CD8-positive, alpha-beta memory T cell (primary cell): ENCODE measurements at regions not wholly inside any gene's neighbourhood (a gene's known extent, or its start where the extent isn't known, plus 50 kb on each side); places are given as distances from the start of the nearest gene placed in this dataset.

Source experiments
- CTCF ChIA-PET: fragments of 350-600 bp; sonication (Branson Sonifier 250); formaldehyde crosslinking; loops from one replicate; lab custom pipeline; 2021; ENCODE audit warnings: antibody characterized with exemption; lab: Charles Lee
- POLR2A ChIA-PET: fragments of 350-600 bp; sonication (Branson Sonifier 250); formaldehyde crosslinking; loops from one replicate; lab custom pipeline; 2021; ENCODE audit warnings: antibody characterized with exemption; lab: Charles Lee
- DNase-seq, 5 donors: peaks; one replicate each; pipeline versions ENCODE4 v3.0.0 to v3.0.0-alpha.2; 2020 to 2022; ENCODE audit warnings: mixed read lengths in 1 of 5
- H3K27ac ChIP-seq: one replicate; pipeline ENCODE4 v1.7.0; 2013; ENCODE audit warnings: low read depth, mild to moderate bottlenecking, low read length, moderate library complexity
- H3K27me3 ChIP-seq: 2 replicates; pipeline ENCODE4 v1.7.0; 2013; ENCODE audit warnings: low read length, mild to moderate bottlenecking; ENCODE audit not compliant: insufficient read depth, poor library complexity, severe bottlenecking
- H3K36me3 ChIP-seq: 2 replicates; pipeline ENCODE4 v1.7.0; 2013; ENCODE audit warnings: mild to moderate bottlenecking, low read length, moderate library complexity; ENCODE audit not compliant: insufficient read depth
- H3K4me1 ChIP-seq: 2 replicates; pipeline ENCODE4 v1.7.0; 2013; ENCODE audit warnings: mild to moderate bottlenecking, low read length, moderate library complexity; ENCODE audit not compliant: insufficient read depth
- H3K4me3 ChIP-seq: 2 replicates; pipeline ENCODE4 v1.7.0; 2013; ENCODE audit warnings: mild to moderate bottlenecking, low read length
- H3K9me3 ChIP-seq: 2 replicates; pipeline ENCODE4 v1.7.0; 2013; ENCODE audit warnings: mild to moderate bottlenecking, low read length
- H3K27ac Mint-ChIP-seq, 8 donors: one replicate each; pipeline ENCODE4 v1.8.0; 2020 to 2021; ENCODE audit warnings: mixed read lengths in 8 of 8, mild to moderate bottlenecking in 6 of 8, inconsistent platforms in 3 of 8, moderate library complexity in 3 of 8
- H3K27me3 Mint-ChIP-seq, 2 donors: one replicate each; pipeline ENCODE4 v1.8.0; 2020 to 2021; ENCODE audit warnings: mixed read lengths in 2 of 2, mild to moderate bottlenecking in 1 of 2, moderate library complexity in 1 of 2
- H3K36me3 Mint-ChIP-seq, 3 donors: one replicate each; pipeline ENCODE4 v1.8.0; 2020 to 2021; ENCODE audit warnings: mixed read lengths in 3 of 3, inconsistent platforms in 1 of 3, mild to moderate bottlenecking in 1 of 3
- H3K4me1 Mint-ChIP-seq, 3 donors: one replicate each; pipeline ENCODE4 v1.8.0; 2020 to 2021; ENCODE audit warnings: mixed read lengths in 3 of 3, inconsistent platforms in 1 of 3, mild to moderate bottlenecking in 1 of 3
- H3K4me3 Mint-ChIP-seq, 7 donors: one replicate each; pipeline ENCODE4 v1.8.0; 2020 to 2021; ENCODE audit warnings: mixed read lengths in 7 of 7, mild to moderate bottlenecking in 6 of 7, moderate library complexity in 4 of 7, inconsistent platforms in 2 of 7
- H3K9me3 Mint-ChIP-seq, 5 donors: one replicate each; pipeline ENCODE4 v1.8.0; 2020 to 2022; ENCODE audit warnings: mixed read lengths in 5 of 5, mild to moderate bottlenecking in 3 of 5, moderate library complexity in 2 of 5, inconsistent platforms in 1 of 5

DNA sequence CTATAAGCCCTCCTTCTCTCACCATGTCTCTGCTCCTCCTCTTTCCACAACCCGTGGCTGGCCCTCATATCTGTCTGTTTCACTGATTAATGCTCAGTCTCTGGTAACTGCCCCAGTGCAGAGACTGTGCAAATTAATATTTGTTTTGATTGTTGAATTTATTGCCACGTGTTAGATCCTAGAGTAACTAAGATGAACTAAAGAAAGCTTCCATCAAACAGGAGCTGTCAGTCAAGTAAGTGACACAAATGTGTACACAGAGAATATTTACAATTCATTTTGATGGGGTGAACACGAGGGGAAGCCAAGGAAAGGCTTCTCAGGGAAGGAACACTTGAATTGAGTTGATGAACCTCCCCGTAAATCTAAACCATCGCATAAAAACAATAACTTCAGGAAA is 182.5 kb downstream of the BAMBI start:
- no peak for DNase-seq
- Mint-ChIP-seq H3K4me1 (no peaks in the 10 kb centered on the region), H3K36me3 (no peaks in the 10 kb centered on the region), H3K4me3 (no peak overlapping the region), H3K9me3 (peaks cover 0 to 6% (median 0%) of the 10 kb centered on the region in 5 donors), H3K27ac (no peak overlapping the region), H3K27me3 (peaks cover 6 to 14% of the 10 kb centered on the region in 2 donors)
- no peak overlapping the region for H3K27ac ChIP-seq
- no peaks in the 10 kb centered on the region for H3K36me3 ChIP-seq
- no peaks in the 10 kb centered on the region for H3K9me3 ChIP-seq
- POLR2A ChIA-PET: no interaction called here
- CTCF ChIA-PET: no interaction called here
- H3K4me1 ChIP-seq: no peaks in the 10 kb centered on the region
- no peak overlapping the region for H3K4me3 ChIP-seq
- H3K27me3 ChIP-seq: no peaks in the 10 kb centered on the region

- H3K4me3 ChIP-seq: no peak overlapping the region
- DNase-seq: no peak
- CTCF ChIA-PET: no interaction called here
- Mint-ChIP-seq H3K9me3 (peaks cover 0 to 8% (median 0%) of the 10 kb centered on the region in 5 donors), H3K4me1 (no peaks in the 10 kb centered on the region), H3K36me3 (no peaks in the 10 kb centered on the region), H3K27me3 (peaks cover 6 to 11% of the 10 kb centered on the region in 2 donors), H3K27ac (no peak overlapping the region), H3K4me3 (no peak overlapping the region)
- no peaks in the 10 kb centered on the region for H3K36me3 ChIP-seq
- POLR2A ChIA-PET: no interaction called here
- H3K4me1 ChIP-seq: no peaks in the 10 kb centered on the region
- H3K27me3 ChIP-seq: no peaks in the 10 kb centered on the region
- no peaks in the 10 kb centered on the region for H3K9me3 ChIP-seq
- H3K27ac ChIP-seq: no peak overlapping the region
Measured at GRCh38 chr10:28862219-28862618, 184.9 kb downstream of the BAMBI start.

DNA sequence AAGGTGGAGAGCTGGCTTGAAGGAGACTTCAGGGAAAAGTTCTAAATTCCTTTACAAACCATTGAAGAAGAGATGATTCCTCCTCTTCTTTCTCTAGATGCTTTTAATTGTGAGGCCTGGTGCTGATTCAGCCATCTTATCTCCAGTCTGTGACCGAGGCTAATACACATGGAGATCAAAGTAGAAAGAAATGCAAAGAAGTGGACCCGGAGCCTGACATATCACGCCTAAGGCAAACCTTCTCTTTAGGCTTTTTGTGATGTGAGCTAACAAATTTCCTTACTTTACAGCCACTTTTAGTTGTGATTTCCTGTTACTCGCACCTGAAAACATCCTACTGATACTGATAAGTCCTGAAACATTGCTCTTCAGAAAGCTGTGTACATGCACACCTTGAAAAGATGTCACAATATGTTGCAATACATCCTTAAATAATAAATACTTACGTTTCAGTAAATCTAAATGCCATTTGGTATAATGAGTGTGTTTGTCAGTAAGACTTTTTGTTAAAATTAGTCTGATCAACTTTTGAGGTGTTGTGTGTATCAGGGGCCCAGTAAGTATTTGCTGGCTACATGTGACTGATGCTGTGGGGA is 192.4 kb downstream of the BAMBI start:
- ChIA-PET POLR2A (no interaction called here), CTCF (no interaction called here)
- H3K27me3 ChIP-seq: no peaks in the 10 kb centered on the region
- no peaks in the 10 kb centered on the region for H3K36me3 Mint-ChIP-seq
- no peaks in the 10 kb centered on the region for H3K27me3 Mint-ChIP-seq
- no peak overlapping the region for H3K4me3 Mint-ChIP-seq
- H3K4me1 Mint-ChIP-seq: no peaks in the 10 kb centered on the region
- no peaks in the 10 kb centered on the region for H3K4me1 ChIP-seq
- H3K27ac Mint-ChIP-seq: no peak overlapping the region
- peaks cover 0 to 2% (median 0%) of the 10 kb centered on the region in 5 donors for H3K9me3 Mint-ChIP-seq
- H3K27ac ChIP-seq: no peak overlapping the region
- no peak for DNase-seq
- no peak overlapping the region for H3K4me3 ChIP-seq
- no peaks in the 10 kb centered on the region for H3K9me3 ChIP-seq
- no peaks in the 10 kb centered on the region for H3K36me3 ChIP-seq

- H3K36me3 ChIP-seq: no peaks in the 10 kb centered on the region
- CTCF ChIA-PET: no interaction called here
Measured at GRCh38 chr10:28871665-28872064, 194.3 kb downstream of the BAMBI start.

GRCh38 chr10:28872587-28873165 is 195.4 kb downstream of the BAMBI start:
- Mint-ChIP-seq H3K36me3 (no peaks in the 10 kb centered on the region), H3K4me1 (no peaks in the 10 kb centered on the region), H3K4me3 (no peak overlapping the region), H3K9me3 (no peaks in the 10 kb centered on the region), H3K27me3 (no peaks in the 10 kb centered on the region), H3K27ac (no peak overlapping the region)
- ChIA-PET CTCF (no interaction called here), POLR2A (interaction anchor here (0.7 kb wide), 1 partner anchor 70 kb away, joined by 3 read pairs; no protein-coding TSS in a partner anchor)
- no peaks in the 10 kb centered on the region for H3K36me3 ChIP-seq
- no peak overlapping the region for H3K4me3 ChIP-seq
- DNase-seq: no peak
- no peaks in the 10 kb centered on the region for H3K4me1 ChIP-seq
- H3K9me3 ChIP-seq: no peaks in the 10 kb centered on the region
- no peaks in the 10 kb centered on the region for H3K27me3 ChIP-seq
- H3K27ac ChIP-seq: no peak overlapping the region

More at GRCh38 chr10:28871665-28872064, 194.3 kb downstream of the BAMBI start:
- Mint-ChIP-seq H3K27ac (no peak overlapping the region), H3K36me3 (no peaks in the 10 kb centered on the region), H3K4me3 (no peak overlapping the region), H3K4me1 (no peaks in the 10 kb centered on the region), H3K27me3 (no peaks in the 10 kb centered on the region), H3K9me3 (no peaks in the 10 kb centered on the region)
- no peak overlapping the region for H3K27ac ChIP-seq
- POLR2A ChIA-PET: no interaction called here
- no peaks in the 10 kb centered on the region for H3K4me1 ChIP-seq
- H3K9me3 ChIP-seq: no peaks in the 10 kb centered on the region
- no peak overlapping the region for H3K4me3 ChIP-seq
- no peak for DNase-seq
- H3K27me3 ChIP-seq: no peaks in the 10 kb centered on the region

GRCh38 chr10:28873540-28873939 is 196.2 kb downstream of the BAMBI start:
- H3K27me3 Mint-ChIP-seq: peaks cover 0 to 3% of the 10 kb centered on the region in 2 donors
- H3K36me3 Mint-ChIP-seq: no peaks in the 10 kb centered on the region
- no peak for DNase-seq
- Histone ChIP-seq H3K27me3 (no peaks in the 10 kb centered on the region), H3K4me3 (no peak overlapping the region), H3K36me3 (no peaks in the 10 kb centered on the region), H3K27ac (no peak overlapping the region), H3K9me3 (no peaks in the 10 kb centered on the region), H3K4me1 (no peaks in the 10 kb centered on the region)
- H3K4me3 Mint-ChIP-seq: no peak overlapping the region
- POLR2A ChIA-PET: no interaction called here
- no peaks in the 10 kb centered on the region for H3K4me1 Mint-ChIP-seq
- no peak overlapping the region for H3K27ac Mint-ChIP-seq
- no peaks in the 10 kb centered on the region for H3K9me3 Mint-ChIP-seq
- CTCF ChIA-PET: no interaction called here

GRCh38 chr10:28874210-28874609 is 196.9 kb downstream of the BAMBI start:
- H3K4me3 Mint-ChIP-seq: no peak overlapping the region
- H3K27ac Mint-ChIP-seq: no peak overlapping the region
- H3K27me3 Mint-ChIP-seq: peaks cover 0 to 3% of the 10 kb centered on the region in 2 donors
- ChIA-PET CTCF (interaction anchor here (1.1 kb wide), 1 partner anchor 12 kb away, joined by 3 read pairs; no protein-coding TSS in a partner anchor), POLR2A (no interaction called here)
- no peaks in the 10 kb centered on the region for H3K36me3 Mint-ChIP-seq
- Histone ChIP-seq H3K4me3 (no peak overlapping the region), H3K36me3 (no peaks in the 10 kb centered on the region), H3K4me1 (no peaks in the 10 kb centered on the region), H3K9me3 (no peaks in the 10 kb centered on the region), H3K27me3 (no peaks in the 10 kb centered on the region), H3K27ac (no peak overlapping the region)
- no peaks in the 10 kb centered on the region for H3K4me1 Mint-ChIP-seq
- no peak for DNase-seq
- H3K9me3 Mint-ChIP-seq: no peaks in the 10 kb centered on the region

DNA sequence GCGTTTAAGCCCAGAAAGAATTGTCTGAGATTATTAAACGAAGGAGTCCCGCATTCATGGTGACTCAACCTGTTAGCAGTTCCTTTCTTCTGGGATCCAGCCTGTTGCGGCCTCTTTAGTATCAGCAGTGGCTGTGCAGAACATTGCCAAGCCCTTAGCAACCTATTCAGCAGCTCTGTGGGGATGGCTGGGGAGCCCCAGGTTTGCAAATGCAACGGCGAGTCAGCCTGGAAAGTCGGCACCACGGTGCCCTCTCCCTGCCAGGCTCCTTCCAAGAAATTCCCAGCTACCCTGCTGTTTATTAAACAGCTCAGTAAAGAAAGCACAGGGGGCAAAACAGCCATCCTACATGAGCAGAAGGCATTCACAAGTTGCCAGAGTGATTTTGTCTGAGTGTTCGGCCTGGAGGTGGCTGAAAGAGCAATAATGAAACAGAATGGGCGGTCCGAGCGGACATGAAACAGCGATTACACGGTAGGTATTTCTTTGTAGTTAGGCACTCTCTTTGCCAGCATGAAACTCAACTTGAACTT is 198.3 kb downstream of the BAMBI start:
- no peaks in the 10 kb centered on the region for H3K36me3 Mint-ChIP-seq
- POLR2A ChIA-PET: no interaction called here
- CTCF ChIA-PET: no interaction called here
- no peaks in the 10 kb centered on the region for H3K27me3 ChIP-seq
- H3K4me3 ChIP-seq: no peak overlapping the region
- no peaks in the 10 kb centered on the region for H3K36me3 ChIP-seq
- no peak overlapping the region for H3K27ac Mint-ChIP-seq
- H3K4me1 Mint-ChIP-seq: no peaks in the 10 kb centered on the region
- no peaks in the 10 kb centered on the region for H3K9me3 Mint-ChIP-seq
- H3K27me3 Mint-ChIP-seq: peaks cover 0 to 3% of the 10 kb centered on the region in 2 donors
- H3K4me1 ChIP-seq: no peaks in the 10 kb centered on the region
- DNase-seq: no peak
- H3K4me3 Mint-ChIP-seq: no peak overlapping the region
- no peaks in the 10 kb centered on the region for H3K9me3 ChIP-seq
- no peak overlapping the region for H3K27ac ChIP-seq
